ENCODE measurements at regions not wholly inside any gene's neighbourhood (a gene's known extent, or its start where the extent isn't known, plus 50 kb on each side); places are given as distances from the start of the nearest gene placed in this dataset.
"Not testable (repeated sequence)": the region's sequence is repeated elsewhere in the genome, so short reads cannot be mapped to it uniquely, and the experiment has no call there.

DNA sequence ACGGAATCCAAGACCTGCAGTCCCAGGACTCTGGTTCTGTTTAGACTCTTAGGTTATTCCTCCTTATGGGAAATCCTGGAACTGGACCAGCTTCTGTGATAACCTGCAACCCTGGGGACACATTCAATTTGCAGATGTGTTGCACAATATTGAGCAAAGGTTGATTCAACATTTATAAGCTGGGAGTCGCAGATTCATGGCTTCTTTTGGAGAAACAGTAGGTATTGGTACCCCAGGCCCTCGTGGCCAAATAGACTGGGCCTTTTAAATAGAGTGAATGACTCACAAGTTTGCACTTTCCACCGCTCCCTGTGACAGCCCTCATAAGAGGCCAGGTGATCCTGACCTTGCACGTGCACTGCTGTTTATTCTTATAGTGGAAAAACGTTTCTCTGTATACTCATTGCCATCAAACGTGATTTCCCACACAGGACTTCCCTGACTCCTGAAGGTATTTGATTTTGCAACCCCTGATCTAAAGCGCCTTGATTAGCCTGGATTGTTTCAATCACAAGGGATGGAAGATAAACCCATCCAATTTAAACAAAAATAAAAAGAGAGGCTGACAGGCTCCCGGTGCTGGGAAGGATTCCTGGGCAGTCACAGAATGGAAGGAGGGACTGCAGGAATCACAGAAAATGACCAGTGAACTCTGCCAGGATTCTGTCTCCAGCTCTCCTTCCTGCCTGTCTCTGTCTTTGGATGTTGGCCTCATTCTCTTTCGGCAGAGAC lies 98.0 kb downstream of the VCPKMT start:
- no peak for DNase-seq (ENCODE audit: low read depth)

DNA sequence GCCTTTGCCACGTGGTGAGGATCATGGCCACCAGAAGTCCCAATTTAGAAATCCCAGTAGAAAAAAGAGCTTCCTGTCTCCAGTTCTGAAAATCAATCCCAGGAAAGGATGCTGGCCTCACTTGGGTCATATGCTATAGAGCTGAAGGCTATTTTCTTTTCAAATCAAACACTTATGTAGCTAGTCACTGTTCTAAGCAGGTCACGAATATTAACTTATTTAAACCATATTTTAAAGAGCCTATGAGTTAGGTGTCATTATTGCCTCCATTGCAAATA lies 97.5 kb downstream of the VCPKMT start:
- DNase-seq (ENCODE audit: low read depth), result no peak

DNA sequence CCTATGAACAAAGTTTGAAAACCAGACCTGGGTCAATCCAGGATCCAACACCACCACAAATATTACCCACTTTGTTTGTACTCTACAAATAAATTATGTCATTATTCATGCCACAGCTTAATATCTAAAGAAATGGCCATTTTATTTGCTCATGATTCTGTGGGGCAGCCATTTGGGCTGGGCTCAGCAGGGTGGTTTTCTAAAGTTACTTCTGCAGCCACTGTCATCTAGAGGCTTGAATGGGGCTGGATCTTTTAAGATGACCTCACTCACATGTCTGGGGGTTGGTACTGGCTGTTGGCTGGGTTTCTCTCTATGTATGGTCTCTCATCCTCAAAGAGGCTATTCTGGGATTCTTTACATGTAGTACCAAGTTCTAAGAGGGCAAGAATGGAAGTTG lies 96.2 kb downstream of the VCPKMT start:
- no peak for DNase-seq (ENCODE audit: low read depth)

GRCh38 chr14:50020799-50021198 lies 95.6 kb downstream of the VCPKMT start:
- no peak for DNase-seq (ENCODE audit: low read depth)

DNA sequence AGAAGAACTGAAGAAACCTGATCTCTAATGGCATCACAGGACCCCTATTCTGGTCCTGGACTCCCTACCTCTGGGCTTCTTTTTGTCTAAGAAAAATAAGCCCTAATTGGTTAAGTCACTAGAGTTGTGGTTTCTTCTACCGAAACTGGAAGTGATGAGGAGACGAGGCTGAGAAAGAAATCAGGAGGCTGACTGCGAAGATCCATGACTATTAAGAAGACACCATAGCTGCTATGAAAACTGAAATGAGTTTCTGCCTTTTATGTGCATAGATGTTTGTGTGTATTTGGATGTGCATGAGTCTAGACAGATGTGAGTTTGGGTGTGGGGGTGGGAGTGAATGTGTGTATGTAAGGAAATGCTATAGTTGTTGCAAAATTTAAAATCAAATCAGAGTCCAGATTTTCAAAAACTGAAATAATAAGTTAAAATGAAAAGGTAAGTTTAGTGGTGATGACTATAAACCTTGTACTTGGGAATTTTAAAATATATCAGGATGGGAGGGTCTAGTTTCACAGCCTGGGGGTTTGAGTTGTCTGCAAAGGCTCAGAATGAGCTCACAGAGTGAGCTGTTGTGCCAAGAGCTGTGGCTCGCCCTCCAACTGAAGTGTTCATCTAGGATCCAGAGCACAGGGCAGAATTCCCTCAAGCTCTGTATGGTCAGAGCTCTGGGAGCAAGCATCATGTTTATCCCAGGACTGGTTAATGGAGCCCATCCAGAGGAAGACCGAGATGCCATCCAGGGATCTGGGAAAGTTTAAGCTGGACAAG lies 94.9 kb downstream of the VCPKMT start:
- no peak for DNase-seq (ENCODE audit: low read depth)

DNA sequence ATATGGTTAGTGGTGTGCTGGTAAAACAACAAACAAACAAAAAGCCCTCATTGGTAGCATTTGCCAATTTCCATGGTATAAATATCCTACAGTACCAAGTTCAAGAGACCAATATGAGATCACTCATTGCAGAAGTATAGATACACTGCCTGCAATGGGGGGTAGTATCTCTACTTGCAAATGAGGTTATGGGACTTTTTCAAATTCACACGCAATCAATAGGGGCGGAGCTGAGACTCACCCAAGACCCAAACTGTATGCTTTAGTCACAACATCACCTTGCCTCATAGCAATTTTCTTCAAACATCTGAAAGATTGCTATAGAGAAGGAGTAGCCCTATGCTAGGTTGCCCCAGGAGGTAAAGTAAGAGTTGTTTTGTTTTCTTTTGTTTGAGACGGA lies 93.7 kb downstream of the VCPKMT start:
- no peak for DNase-seq (ENCODE audit: low read depth)

DNA sequence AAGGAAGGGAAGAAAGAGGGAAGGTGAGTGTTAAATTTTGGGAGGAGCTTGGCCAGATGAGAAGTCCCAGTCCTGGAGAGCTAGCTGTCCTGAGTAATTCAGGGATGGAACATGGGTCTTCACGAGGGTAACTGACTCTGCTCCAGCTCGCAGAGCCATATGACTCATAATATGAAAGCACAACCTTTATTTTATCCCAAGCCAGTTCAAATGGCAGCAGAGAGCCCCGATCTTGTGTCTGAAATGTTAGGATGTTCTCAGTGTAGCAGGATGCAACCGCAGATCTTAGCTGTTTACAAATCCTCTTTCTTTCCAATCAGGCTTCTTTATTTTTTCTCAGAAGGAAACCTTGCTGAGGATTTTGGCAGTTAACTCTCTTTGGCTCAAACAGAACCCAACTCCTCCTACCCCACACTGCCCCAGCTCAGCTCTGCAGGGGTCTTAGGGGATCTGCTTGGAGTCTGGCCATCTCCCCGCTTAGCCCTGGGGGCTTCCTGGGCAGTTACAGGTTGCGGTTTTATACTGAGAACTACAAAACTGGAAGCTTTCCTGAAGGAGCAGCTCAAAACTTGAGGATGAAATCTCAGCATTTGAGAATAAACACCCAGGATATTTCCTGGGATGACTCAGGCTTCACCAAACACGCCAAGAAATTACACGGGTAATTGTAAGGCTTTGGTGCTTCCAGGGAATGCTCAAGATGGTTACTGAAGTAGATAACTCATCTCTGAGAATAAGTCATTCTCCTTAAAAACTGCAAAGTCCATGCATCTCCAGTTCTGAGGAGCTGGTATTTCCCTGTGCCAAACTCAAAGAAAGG lies 92.5 kb downstream of the VCPKMT start:
- DNase-seq (ENCODE audit: low read depth), result no peak

GRCh38 chr14:50025073-50025472 lies 91.3 kb downstream of the VCPKMT start:
- no peak for DNase-seq (ENCODE audit: low read depth)

- DNase-seq (ENCODE audit: low read depth), result no peak
Observed at GRCh38 chr14:50025776-50026175, 90.6 kb downstream of the VCPKMT start.

DNA sequence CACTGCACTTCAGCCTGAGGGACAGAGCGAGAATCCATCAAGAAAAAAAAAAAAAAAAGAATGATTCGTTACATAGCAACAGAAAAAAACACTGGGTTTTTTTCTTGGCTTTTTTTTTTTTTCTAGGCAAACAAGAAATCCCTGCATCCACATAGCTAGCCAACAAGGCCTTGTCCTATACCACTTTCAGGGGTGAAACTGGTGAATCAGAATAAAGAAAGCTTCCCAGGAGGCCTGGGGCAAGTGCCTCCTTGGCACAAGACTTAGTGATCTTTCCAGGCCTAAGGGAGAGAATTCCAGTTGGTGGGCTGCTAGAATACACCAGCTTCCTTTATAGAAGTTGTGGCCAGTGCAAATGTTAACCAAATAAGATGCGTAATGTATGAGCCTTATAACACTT lies 90.0 kb downstream of the VCPKMT start:
- no peak for DNase-seq (ENCODE audit: low read depth)

- no peak for DNase-seq (ENCODE audit: low read depth)
Observed at GRCh38 chr14:50027816-50028215, 88.6 kb downstream of the VCPKMT start.

- no peak for DNase-seq (ENCODE audit: low read depth)
Observed at GRCh38 chr14:50028458-50028857, 87.9 kb downstream of the VCPKMT start.

GRCh38 chr14:50030036-50030435 lies 86.3 kb downstream of the VCPKMT start:
- DNase-seq (ENCODE audit: low read depth), result no peak

- DNase-seq (ENCODE audit: low read depth), result not testable (repeated sequence)
Observed at GRCh38 chr14:50030911-50031310, 85.5 kb downstream of the VCPKMT start.

DNA sequence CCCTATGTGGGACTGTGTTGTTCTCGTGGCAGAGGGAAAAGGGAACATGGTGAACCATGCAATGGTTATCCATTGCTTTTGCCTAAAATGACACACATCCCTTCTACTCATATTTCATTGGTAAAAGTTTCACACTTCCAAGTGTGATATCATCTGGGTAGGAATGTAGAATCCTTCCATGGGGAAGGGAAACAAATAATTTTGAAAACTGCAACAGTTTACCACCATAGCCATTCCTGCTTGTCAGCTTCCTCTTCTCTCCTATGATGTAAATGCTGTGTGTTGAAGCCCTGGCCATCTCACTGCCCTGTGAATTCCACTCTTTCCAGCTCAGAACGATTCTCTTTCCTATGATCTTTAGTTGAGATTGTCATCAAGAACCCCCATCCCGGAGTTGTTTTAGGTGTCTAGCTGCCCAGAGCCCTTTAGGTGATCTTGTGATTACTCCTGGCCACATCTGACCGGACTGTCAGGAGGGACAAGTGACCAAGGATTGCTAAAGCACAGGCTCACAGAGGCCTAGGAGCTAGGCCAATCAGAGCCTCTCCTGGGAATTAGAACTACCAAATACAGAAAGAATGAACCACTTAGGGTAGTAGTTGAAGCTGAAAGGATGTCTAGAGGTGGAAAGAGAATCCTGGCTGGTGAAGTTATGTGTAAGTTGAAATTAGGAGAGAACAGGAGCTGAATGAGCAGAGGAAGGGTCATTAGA lies 84.6 kb downstream of the VCPKMT start:
- no peak for DNase-seq (ENCODE audit: low read depth)

- not testable (repeated sequence) for DNase-seq (ENCODE audit: low read depth)
Observed at GRCh38 chr14:50032462-50033167, 83.8 kb downstream of the VCPKMT start.

DNA sequence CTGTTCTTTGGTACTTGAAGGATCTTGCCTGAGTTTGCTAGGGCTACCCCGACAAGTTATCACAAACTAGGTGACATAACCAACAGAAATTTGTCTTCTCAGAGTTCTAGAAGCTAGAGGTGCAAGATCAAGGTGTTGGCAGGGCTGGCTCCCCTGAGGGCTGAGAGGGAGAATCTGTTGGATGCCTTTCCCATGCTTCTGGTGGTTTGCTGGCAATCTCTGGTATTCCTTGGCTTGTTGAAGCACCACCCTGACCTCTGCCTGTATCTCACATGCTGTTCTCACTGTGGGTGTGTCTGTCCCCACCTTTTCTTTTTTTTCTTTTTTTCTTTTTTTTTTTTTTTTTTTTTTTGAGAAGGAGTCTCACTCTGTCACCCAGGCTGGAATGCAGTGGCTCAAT lies 81.2 kb downstream of the VCPKMT start:
- DNase-seq (ENCODE audit: low read depth), result no peak

- DNase-seq (ENCODE audit: low read depth), result no peak
Observed at GRCh38 chr14:50036211-50036610, 80.2 kb downstream of the VCPKMT start.

GRCh38 chr14:50036637-50037036 lies 79.7 kb downstream of the VCPKMT start:
- DNase-seq (ENCODE audit: low read depth), result no peak

DNA sequence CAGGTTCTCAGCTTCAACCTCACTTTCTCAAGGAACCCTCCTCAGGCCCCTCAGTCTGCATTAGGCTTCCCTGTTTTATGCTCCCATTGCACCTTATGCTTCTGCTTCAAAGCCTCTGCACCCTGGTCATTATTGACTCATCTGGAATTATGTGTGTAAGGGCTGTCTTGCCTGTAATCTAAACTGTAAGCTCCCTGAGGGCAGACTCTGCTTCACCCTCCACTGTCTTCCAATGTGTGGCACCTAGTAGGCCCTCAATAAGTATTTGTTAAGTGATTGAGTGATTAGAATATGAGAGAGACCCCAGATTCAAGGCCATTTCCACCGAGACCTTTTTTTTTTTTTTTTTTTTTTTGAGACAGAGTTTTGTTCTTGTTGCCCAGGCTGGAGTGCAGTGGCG lies 79.1 kb downstream of the VCPKMT start:
- DNase-seq (ENCODE audit: low read depth), result no peak

- no peak for DNase-seq (ENCODE audit: low read depth)
Observed at GRCh38 chr14:50037852-50038251, 78.5 kb downstream of the VCPKMT start.
